Stimulated activated CD8-positive, alpha-beta memory T cell treated with anti-CD3 and anti-CD28 coated beads, Interleukin-15, amount 100 ng/mL, for 4 hours (primary cell): ENCODE measurements at regions not wholly inside any gene's neighbourhood (a gene's known extent, or its start where the extent isn't known, plus 50 kb on each side); places are given as distances from the start of the nearest gene placed in this dataset.

Source experiments
- DNase-seq, 2 donors: peaks; one replicate each; pipeline ENCODE4 v3.0.0-alpha.2; 2020; ENCODE audit warnings: low read depth in 2 of 2

DNA sequence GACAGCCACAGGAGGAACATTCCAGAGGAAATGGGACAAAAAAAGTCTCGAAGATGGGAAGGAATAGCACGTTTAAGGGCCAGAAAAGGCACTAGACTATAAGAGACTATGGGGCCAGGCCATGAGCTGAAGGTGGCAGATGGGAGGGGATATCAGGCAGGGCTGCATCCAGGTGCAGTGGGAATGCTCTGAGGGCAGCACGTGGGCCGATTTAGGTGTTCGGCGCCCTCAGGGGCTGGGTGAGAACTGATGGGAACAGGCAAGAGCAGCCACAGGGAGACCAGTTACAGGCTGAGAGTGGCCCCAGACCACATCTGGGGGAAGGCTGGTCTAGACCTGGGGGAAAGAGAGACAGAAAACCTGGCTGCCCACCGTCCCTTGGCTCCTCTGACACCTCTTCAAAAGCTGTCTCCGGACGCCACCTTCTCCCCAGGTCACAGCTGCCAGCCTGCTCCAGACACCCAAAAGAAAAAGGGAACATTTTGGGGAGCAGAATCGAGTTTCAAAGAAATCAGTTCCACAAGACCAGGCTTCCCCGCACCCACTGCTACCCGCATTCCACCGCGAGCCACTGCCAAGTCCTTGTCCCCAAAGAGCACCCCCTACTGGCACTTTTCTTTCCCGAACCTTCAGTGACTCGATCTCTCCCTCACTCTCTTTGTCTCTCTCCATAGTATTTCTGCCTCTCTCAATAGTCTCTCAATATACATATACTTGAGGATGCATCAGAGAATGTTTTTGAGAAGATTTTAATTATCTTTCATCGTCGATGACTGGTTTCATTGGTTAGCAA is 190.1 kb upstream of the AGAP1 start:
- no peak for DNase-seq

DNA sequence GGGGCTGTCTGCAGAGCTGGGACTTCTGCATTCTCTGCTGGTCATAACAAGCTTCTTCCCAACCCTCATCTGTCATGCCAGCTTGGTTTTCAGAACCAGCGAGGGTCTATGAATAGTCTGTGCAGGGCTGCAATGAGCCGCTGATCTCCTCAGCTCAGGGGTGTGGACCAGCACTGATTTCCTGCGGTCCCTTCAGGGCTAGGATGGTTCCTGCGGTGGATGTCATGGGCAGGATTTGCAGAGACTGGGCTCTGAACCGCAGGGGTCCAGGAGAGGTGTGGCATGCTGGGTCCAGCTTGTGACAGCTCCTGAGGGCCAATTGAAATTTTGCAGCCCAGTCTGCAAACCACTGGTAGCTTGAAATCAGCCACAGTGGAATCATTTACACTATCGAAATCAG is 188.2 kb upstream of the AGAP1 start:
- no peak for DNase-seq

DNA sequence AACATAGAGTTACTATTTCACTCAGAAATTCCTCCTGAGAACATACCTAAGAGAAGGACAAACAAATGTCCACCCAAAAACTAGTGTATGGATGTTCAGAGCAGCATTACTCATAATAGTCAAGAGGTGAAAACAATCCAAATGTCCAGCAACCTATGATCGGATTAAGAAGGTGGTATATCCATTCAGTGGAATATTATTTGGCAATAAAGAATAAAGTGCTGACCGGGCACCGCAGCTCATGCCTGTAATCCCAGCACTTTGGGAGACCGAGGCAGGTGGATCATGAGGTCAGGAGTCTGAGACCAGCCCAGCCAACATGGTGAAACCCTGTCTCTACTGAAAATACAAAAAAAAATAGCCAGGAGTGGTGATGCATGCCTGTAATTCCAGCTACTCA is 182.8 kb upstream of the AGAP1 start:
- no peak for DNase-seq

DNA sequence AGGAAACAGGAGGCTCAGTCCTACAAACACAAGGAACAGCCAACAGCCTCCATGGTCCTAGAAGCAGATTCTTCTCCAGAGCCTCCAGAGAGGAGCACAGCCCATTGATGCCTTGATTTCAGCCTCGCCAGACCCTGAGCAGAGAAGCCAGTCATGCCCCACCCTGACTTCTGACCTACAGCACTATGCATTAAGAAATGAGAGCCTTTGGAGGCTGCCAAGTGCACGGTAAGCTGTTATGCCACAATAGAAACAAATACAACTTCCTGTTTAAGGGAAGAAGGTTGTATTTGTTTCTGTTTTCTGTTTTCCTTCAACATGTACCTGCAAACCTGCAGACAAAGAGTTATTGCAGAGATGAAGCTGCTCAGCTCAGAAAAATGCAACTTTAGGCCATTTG is 181.3 kb upstream of the AGAP1 start:
- DNase-seq = no peak

DNA sequence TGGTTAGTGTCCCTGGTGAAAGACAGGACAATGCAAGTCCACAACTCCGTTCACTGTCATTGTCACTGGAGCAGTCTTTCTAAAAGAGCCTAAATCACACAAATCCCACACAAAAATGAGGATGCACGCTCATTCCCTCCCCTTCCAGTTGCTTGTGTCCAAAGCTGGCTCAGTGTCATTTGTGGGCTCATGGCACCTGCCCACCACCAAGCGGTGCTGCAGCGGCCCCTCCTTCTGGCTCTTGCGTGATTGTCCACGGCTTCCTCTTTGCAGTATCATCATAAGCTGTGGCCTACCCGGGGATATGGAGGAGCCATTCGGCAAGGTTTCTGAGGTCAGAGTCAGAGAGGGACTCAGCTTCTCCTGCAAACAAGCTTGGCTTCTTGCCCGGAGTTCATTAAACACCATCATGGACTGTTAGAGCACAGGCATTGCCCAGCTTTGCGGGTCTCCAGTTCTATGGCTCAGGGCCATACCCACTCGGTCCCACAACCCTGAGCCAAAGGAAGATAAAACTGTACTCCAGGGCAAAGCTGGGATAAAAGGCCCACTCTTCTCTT is 179.4 kb upstream of the AGAP1 start:
- no peak for DNase-seq

DNA sequence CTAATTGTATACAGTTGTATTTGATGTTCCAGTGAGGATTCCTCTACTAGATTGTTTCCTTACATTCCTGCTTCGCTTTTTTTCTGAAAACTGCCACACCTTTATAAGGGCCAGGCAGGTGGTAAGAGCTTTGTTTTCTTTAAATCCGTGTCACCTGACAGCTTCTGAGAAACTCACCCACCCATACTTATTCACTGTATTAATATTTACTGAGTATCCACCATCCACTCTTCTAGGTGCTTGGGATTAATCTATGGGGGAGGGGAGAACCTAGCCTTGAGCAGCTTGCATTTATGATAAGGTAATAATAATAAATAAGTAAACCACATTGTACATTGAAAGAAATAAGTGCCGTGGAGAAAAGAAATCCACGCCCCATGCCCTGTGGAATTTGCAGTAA is 174.7 kb upstream of the AGAP1 start:
- DNase-seq = no peak

DNA sequence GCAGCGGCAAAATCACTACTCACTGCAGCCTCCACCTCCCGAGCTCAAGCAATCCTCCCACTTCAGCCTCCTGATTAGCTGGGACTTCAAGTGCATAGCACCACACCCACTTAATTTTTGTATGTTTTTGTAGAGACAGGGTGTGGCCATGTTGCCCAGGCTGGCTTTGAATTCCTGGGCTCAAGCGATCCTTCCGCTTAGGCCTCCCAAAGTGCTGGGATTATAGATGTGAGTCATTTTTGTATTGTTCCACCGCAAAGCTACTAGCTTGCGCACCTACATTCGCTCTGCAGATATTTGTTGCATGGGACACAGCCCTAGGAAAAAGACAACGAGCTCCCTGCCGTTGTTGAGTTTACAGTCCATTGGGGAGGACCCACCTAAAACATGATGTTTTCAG is 173.5 kb upstream of the AGAP1 start:
- no peak for DNase-seq

DNA sequence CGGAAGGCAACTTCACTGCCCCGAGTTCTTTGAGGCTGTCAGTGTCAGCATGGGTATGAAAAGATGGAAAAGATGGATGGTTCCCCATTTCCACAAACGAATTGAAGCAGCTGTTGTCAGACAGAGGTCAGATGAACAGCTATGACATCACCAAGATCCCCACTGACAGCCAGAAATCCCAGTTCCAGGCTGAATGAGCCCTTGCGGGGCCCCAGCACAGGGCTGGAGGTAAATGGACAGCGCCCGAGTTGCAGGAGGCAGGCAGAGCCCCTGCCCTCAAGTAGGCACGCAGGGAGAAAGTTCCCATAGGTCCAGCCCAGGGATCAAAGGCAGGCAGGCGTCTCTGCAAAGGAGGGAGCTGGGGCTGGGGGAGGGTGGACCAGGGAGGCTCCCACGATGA is 169.5 kb upstream of the AGAP1 start:
- DNase-seq = no peak

DNA sequence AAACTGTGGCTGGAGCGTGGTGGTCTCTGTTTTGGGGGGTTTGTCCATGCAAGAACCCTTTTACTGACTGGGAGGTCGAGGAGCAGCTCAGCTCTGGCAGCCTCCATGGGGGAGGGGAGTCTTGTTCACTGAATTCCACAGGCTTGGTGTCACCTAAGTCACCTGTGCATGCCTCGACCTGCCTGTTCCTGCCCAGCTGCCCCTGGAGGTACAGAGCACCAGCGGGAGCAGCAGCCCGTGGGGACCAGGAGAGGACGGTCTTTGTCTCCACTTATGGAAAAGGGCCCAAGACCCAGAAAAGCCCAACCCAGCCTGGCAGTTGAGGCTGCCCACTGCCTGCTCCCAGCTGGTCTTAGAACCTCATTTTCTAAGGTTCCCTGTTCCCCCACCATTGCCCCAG is 168.7 kb upstream of the AGAP1 start:
- DNase-seq = no peak

DNA sequence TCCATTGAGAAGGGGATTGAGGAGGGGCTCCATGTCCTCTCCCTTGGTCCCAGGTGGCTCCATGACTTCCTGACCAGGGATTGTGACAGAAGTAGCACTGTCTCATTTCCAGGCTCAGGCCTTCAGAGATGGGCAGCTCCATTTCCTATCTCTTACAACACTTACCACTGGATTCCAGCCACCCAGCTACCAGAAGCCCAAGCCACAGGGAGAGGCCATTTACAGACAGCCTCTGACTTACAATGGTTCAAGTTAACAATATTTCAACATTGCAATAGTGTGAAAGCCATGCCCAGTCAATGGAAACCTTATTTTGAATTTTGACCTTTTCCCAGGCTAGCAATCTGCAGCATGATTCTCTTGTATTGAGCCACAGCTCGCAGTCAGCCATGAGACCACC is 164.9 kb upstream of the AGAP1 start:
- no peak for DNase-seq

DNA sequence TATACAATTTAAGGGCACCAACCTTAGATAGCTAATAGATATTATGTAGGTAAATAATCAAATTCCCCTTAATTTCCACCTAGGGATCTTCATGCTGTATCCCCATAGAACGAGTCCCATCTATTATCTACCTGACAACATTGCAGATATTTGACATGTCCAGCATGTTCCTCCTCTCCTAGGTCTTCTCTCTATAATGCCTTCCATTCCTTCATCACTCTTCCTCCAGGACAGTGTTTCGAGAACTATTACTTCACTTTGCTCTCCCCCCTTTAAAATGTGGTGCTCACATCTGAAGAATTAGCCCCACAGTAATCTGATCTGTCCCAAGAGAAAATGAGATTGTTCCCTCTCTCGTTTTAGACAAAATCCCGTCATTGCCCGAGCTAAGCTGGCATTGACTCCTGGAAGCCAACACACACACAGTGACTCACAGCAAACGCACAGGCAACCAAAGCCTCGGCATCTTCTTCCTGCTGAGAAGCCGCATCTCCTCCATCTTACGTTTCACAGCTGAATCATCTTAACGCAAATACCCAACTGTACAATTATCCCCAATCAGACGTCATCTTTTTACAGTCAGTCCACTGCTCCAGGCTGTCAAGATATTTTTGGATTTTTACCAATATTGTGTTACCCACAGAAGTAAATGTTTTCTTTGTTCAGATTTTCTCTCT is 162.9 kb upstream of the AGAP1 start:
- no peak for DNase-seq

DNA sequence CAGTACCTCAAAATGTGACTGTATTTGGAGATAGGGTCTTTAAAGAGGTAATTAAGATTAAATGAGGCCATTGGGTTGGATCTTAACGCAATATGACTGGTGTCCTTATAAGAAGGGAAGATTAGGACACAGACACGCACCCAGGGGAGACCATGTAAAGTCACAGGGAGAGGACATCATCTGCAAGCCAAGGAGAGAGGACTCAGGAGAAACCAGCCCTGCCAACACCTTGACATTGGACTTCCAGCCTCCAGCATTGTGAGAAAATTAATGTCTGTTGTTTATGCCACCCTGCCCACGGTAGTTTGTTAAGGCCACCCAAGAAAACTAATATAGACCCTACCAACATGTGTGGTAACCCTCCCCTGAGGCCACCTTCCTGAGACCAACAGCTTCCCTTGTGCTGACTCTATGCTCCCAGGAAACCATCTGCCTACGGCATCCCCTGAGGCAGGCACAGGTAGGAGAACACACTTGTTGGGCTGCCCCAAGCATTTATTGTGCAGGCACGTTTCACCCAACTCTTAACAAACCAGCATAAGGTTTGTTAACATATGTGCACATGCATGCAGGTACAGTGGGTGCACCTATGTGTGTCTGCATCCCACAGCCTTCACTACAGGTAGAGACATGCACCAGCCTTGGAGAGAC is 161.5 kb upstream of the AGAP1 start:
- no peak for DNase-seq

DNA sequence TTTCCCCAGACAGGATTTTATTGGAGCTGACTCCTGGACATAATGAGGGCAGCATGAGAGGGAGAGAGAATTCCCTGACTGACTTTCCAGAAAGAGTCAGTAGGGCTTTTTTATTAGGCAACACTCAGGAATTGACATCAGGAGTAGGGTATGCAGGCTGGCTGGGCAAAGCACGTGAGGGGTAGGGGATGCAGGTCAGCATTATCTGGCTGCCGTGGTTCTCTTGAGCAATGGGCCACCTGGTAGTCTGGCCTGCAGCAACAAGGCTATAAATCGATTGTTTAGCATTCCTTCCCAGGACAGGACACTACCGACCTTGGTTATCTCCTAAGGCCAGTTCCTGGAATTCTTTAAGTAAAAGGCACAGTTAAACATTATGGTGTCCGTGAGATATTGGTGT is 160.8 kb upstream of the AGAP1 start:
- DNase-seq = no peak

DNA sequence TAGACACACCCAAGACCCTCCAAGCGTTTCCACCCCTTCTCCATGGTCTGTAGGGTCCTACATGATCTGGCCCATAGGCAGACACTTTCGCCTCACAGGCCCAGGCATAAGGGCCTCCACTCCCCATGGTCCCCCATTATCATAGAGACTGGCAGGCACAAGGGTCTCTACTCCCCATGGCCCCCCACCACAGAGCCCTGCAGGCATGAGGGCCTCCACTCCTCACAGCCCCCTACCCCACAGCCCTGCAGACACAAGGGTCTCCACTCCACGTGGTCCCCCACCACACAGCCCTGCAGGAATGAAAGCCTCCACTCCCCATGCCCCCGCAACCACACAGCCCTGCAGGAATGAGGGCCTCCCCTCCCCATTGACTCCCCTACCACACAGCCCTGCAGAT is 159.7 kb upstream of the AGAP1 start:
- no peak for DNase-seq

DNA sequence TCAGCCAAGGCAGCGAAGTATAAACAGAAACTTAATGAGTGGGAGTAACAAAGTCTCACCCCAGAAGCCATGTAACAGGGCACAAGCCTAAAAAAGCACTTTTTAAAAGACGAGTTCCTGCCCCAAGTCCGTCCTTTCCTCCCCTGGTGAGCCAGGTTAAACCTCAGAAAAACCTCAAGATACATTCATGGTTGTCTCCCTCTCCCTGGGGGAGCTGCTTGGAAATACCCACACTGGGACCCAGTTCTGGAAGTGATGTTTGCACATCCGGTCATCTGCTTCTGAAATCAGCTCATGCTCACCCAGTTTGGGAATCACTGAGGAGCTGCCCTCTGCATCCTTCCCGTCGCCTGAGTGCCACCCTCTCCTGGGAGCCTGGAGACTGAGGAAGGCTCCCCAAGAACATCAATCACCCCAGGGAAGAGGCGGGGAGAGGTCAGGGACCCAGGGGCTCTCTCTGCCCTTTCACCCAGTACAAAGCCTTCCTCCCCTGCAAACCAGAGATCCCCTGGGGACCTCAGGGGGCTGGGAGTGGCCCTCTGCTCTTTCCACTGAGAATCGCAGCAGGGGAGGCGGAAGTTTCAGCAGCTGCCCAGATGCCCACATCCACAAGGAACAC is 150.6 kb upstream of the AGAP1 start:
- no peak for DNase-seq

DNA sequence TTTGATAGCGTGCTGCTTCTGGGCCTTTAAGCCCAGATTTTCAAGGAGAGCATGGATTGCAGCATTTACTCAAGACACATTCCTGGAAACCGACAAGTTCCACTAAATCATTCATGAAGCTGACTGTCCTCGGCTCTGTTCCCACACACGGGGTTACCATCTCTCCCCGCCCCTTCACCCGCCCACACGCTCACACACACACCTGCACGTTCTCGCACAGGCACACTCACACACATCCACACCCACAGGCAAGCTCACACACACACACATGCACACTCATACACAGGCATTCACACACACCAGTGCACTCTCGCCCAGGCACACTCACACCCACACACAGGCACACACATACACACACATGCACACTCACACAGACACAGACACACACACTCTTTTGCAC is 150.0 kb upstream of the AGAP1 start:
- DNase-seq = no peak

DNA sequence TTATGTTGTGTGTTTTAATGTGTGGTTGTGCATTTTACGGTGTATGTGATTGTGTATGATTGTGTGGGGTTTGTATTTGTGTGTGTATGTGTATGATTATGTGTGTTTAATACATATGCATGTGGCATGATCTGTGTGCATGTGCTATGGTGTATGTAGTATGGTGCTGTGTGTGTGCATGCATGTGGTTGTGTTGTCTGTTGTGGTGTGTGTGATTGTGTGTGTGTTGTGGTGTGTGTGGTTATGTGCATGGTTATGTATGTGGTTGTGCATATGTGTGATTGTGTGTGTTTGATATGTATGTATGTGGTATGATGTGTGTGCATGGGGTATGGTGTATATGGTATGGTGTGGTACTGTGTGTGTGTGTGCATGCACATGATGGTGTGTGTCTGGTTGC is 148.1 kb upstream of the AGAP1 start:
- DNase-seq = no peak

DNA sequence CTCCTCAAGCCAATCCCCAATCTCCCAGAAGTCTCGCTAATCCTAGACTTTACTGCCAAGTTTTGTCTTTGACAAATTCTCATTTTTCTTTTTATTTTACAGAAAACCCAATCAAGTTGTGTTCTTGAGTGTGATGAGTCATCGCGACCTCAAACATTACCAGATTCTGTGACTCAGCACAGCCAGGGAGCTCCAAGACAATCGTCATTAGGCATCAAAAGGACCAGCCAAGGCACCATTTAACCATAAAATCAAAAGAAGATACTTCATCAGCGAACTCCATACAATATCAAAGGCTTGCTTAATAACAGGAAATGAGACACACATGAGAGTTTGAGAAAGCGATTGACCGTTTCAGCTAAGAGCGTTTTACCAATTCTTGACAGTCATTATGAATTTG is 146.2 kb upstream of the AGAP1 start:
- no peak for DNase-seq

DNA sequence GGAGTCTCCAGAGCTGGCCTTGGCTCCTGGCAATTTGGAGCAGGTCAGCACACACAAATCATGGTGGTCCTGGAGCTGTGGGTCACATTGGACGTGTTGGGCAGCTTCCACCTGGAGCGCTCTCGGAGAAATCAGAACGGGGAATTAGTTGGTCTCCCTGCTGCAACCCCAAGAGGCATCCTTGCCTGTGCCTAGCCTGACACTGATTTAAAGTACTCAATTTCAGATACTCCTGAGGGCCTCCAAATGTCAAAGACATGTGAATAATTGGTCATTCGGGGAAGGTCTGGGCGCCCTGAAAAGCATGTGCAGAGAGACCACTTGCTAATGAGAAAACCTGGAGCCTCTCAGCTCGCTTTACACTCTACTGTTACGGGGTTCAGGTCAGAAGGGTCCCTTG is 145.5 kb upstream of the AGAP1 start:
- no peak for DNase-seq

DNA sequence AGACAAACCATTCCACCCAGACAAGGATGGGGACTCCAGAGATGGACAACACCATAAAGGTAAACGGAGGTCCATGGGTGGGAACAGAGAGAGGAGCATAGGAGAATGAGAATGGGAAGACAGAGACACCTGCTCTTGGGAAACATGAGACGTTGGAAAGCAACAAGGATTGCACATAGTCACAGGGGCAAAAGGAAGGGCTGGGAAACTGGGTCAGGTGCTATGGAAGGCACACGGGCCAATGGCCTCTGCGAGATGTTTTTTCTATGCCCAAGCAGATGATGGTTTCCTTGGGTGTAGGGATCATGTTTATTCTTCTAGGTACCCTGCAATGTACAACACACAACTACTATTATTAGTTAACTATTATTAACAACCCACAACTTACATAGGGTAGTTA is 143.6 kb upstream of the AGAP1 start:
- DNase-seq = no peak

DNA sequence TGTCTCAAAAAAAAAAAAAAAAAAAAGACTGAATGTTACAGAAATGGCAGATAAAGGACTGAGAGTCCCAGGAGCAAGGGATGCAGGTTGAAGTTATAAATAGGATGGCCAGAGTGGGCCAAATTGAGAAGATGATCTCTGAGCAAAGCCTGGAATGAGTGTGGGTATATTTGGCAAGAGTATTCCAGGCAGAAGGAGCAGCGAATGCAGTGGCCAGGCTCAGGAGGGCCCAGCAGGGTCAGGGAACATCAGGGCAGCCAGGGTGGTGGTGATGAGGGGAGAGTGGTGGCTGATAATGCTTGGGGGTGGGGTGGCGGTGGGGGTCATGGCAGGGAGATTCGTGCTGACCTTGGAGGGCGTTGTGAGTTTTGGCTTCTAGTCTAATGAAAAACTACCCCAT is 141.3 kb upstream of the AGAP1 start:
- DNase-seq = no peak

DNA sequence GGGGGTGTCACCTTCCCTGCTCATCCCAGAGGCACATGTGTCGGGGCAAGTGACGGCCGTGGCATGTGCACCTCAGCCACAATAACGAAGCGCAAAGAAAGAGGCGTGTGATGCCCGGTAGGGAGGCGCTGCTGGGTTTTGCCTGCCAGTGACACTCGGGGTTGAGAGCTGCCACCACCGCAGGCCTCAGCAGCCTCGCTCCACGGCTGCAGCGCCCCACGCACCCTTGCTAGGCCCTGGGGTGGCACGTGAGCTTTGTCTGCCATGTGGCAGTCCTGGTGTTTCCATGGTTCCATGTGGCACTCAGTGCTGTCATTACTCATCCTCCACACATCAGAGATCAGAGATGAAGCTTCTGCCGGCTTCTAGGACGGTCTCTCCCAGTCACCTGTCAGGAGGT is 136.0 kb upstream of the AGAP1 start:
- no peak for DNase-seq
